ENCODE measurements at regions not wholly inside any gene's neighbourhood (a gene's known extent, or its start where the extent isn't known, plus 50 kb on each side); places are given as distances from the start of the nearest gene placed in this dataset.

DNA sequence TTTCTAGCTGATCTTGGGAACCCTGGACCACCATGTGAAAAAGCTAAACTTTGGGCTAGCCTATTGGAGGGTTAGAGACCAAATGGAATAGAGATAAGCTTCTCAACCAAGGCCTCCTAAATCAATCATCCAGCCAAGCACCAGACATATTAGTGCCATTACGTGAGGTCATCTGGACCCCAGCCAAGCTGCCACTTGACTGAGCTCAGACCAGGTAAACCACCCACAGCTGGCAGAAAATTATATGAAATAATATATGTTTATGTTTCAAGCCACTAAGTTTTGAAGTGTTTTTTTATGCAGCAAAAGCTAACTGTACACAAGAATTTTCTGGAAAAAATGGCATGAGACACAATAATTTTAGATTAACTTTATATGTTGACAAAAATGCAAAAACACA is 82.6 kb upstream of the PCGF5 start:
- DNase-seq (ENCODE audit: low spot score): no peak

DNA sequence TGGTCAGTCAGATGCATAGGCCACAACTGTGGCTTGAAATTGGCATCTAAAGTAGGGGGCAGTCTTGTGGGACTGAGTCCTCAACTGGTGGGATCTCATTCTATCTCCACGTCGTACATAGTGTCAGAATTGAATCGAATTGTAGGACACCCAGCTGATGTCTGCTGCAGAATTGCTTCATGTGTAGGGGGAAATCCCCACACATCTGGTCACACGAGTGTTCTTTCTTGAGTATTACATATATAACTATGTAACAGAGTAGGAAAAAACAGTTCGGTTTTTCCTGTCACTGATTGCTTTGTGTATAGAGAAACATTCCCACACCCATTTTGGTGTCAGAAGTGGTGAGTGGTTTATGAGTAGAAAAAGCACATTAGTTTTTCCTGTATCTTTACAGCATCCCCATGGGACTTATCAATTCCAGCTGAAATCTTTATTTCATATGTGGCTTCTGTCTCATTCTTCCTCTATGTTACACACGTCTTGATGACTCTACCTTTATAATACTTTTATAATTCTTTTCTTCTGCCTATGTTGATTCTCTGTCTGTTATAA is 79.4 kb upstream of the PCGF5 start:
- no peak for DNase-seq (ENCODE audit: low spot score)

DNA sequence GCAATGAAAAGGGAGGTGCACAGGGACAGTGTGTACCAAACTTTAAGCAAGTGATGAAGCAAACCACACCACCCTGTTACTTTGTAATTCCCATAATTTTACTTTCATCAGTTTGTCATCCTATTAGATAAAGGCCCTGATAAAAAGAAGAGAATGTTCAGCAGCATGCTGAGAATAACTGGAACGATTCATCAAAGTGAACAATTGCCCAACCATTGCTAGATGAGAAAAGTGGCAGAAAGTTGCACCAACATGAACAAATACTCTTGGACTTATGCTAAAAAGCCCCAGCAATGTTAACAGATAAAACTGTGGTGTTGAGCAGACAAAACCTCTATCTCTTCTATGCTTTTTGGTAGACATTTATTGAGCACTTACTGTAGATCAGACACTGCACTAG is 75.5 kb upstream of the PCGF5 start:
- DNase-seq (ENCODE audit: low spot score): no peak

DNA sequence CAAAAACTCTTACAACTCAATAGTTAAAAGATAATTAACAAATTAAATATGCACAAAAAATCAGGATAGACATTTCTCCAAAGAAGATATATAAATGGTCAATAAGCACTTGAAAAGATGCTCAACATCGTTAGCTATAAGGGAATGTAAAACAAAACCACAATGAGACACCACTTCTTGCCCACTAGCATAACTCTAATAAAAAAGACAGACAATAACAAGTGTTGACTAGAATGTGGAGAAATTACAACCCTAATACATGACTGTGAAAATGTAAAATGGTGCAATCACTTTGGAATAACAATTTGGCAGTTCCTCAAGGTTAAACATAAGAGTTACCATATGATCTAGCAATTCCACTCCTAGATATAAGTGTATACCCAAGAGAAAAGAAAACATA is 74.3 kb upstream of the PCGF5 start:
- no peak for DNase-seq (ENCODE audit: low spot score)

DNA sequence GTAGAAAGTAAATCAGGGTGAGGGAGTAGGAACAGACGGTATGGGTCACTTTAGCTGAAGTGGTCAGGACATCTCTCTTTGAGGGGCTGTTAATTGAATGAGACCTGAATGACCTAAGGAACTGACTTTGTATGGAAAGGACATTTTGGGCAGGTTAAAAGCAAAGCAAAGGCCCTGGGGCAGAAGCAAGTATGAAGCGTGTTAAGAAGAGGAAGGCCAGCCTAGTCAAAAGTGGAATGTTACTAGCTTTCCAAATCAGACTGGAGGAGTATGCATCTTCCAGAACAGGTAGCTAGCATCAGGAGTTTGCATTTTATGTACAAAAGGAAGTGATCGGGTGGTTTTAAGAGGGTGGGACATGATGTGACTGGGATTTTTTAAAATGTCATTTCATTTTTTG is 70.9 kb upstream of the PCGF5 start:
- DNase-seq (ENCODE audit: low spot score): no peak

DNA sequence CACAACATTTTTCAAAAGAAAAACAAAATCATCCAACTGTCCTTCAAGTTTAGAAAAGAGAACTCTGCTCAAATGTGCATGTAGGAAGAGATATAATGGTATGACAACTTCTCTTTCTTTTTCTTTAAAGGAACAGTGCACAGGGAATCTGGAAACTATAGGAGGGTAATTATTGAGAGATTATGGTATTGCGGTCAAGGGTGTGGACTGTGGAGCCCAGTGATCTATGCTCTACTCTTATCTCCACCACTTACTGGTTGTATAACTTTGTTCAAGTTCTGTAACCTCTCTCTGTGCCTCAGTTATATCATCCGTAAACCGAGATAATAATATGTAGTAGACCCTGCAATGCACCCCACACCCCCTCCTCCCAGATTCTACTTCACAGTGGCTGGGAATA is 69.8 kb upstream of the PCGF5 start:
- DNase-seq (ENCODE audit: low spot score): no peak

DNA sequence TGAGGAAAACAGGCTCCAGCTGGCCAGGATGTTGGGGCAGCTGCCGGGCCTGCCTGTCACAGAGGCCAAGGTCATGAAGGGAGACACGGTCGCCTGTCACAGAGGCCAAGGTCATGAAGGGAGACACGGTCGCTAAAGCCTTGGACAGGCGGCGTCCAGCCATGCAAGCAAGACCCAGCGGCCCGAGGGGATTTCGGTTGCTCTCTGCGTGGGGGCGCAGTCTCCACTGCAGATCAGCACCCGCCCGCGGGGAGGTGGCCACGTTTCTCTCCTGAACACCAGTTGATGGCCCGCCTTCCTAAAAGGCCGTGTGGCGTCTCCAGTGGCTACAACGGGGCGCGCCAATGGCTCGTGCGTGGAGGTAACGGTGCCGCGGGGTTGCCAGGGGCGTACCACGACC is 67.0 kb upstream of the PCGF5 start:
- no peak for DNase-seq (ENCODE audit: low spot score)

DNA sequence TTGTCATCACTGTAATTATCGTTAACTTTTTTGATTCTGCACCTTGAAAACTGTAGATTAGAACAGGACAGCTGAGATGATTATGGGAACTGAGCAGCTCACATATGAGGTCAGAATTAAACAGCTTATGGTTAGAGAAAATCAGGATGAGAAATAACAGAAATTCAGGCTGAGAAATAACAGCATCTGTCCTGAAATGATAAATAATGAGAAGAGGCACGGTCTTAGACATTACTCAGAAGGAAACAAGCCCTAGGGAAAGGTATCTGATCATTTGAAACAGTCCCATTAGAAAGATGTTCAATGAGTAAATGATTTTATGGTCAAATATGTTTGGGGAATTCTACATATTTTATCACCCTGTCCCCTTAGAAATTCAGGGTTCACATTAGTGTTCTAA is 65.6 kb upstream of the PCGF5 start:
- DNase-seq (ENCODE audit: low spot score): no peak

DNA sequence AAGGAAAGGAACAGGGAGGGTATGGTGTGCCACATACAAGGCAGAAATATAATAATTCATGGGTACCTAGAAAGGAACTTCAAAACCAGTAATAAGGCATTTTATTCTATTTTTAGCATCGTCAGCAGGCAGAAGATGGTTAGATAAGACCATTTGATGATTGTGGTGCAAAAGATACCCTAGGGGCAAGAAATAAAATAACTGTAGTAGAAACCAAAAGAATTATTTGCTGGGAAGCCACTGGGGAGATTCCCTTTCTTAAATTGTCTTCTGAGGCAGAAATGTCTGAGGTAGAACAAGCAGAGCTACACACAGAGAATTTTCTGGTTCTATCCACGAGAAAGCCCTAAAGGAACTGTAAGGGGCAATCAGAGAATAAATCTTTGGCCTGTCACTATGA is 64.3 kb upstream of the PCGF5 start:
- no peak for DNase-seq (ENCODE audit: low spot score)

DNA sequence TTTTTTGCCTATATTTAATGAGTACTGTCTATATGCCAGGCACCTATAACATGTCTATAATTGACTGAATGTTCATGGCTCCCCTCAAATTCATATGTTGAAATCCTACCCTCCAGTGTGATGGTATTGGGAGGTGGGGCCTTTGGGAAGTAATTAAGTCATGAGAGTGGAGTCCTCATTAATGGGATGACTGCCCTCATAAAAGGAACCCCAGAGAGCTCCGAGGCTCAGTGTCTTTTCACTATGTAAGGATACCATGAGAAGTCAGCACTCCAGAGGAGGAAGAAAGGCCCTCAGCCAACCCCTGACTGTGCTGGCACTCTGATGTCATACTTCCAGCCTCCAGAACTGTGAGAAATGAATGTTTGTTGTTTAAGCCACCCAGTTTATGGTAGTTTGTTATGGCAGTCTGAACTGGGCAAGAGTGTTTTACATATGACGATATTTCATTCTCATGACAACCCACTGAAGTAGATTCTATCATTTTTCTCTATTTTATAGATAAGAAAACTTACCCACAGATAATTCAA is 61.1 kb upstream of the PCGF5 start:
- peak; percentile 7 for DNase-seq (ENCODE audit: low spot score)

DNA sequence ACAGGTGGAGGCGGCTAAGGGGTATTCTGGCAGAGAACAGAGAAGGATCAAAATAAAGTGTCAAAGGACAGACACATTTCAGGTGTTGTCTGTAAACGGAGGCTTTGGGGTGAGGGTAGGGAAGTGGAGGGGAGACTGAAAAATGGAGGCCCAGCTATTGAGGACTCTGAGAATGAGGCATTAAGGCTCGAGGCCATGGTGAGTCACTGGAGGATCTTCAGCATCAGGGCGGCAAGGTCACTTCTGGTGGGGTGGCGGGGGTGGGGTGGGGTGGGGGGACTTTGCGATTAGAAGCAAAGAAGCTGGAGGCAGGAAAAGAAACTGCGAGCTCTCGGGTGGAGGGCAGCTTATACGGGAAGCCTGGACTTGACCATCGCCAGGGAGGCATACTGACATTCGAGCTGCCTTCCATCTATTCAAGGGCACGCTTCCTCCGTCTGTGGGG is 58.4 kb upstream of the PCGF5 start:
- peak; percentile 17 for DNase-seq (ENCODE audit: low spot score)

DNA sequence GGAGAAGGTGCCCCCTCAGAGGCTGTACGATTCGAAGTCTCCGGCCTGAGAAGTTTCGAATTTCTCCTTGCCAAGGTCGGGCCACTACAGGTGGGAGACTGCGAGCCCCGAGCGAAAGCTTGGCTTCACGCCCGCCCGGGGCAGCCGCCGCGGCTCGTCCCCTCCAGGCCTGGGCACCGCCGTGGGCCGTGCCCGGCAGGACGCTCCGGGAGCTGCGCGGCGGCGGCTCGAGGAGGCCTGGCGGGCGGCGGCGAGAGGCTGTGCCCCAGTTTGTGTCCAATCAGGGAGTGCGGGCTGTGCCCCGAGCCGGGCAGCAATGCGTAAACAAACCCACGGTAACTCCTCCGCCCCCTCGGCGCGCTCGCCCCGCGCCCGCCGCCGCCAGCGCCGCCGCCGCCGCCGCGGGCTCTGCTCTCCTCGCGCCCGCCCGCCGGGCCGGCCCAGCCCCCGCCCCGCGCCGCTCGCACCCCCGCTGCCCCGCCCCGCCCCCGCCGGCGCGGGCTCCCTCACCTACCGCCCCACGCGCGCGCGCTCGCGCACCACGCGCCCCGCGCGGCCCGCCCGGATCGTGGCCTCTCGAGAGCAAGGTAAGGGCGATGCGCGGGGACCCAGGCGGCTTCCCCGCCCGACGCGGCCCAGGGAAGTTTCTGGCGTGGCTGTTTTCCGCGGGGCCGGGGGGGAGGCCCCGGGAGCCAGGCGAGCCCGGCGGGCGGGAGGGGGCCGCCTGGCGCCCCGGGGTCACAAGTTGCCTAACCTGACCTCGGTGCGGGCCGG is 57.8 kb upstream of the PCGF5 start:
- DNase-seq (ENCODE audit: low spot score): peak; percentile 86

DNA sequence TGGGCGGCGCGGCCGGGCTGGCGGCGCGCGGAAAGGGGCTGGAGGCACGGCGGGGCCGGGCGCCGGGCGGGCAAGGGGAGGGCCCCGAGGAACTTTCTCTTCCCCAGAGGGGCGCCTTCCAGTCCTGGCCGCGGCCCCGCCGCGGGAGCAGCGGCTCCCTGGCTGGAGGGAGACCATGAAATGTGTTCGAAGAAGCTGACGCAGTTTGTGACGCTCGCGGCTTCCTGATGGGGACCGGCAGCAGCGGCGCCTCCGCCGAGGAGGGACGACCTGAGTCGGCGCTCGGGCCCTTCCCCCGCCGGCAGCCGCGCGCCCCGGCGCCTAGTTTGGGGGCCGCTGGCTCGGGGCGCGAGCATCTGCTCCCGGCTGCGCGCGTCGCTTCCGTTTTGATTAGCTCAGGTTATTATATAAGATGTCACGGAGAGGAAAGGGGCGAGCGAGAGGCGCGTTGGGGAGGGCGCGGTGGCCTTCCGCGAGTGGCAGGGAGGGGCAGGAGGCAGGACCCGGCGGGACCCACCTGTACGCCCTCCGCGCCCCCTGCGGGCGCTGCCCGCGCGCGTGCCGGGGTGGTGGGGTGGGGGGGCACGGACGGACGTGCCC is 57.1 kb upstream of the PCGF5 start:
- DNase-seq (ENCODE audit: low spot score): peak; percentile 72

DNA sequence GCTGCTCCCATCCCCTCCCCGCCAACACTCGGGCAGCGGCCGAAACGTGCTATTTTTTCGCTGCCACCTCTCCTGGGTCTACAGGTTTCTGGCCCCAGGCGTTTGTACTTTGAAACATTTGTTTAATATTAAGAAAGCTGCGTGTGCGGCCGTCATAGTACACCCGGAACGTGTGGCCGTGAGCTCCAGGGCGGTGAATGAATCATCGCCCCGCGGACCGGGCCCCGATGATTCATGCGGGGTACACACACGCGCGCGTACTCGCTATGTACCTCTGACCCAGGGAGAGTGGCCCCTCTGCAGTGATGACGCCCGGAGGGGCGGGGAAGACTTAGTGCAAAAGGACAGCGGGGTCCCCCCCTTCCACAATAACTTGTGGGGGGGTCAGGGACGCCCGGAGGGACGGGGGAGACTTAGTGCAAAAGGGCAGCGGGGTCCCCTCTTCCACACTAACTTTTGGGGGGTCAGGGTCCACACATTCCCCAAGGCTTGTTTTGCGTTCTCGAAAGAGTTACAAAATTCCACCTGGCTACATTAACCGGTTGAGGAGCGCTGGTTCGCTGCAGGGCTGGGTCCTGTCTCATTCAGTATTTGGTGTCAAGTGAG is 56.5 kb upstream of the PCGF5 start:
- DNase-seq (ENCODE audit: low spot score): peak; percentile 46

DNA sequence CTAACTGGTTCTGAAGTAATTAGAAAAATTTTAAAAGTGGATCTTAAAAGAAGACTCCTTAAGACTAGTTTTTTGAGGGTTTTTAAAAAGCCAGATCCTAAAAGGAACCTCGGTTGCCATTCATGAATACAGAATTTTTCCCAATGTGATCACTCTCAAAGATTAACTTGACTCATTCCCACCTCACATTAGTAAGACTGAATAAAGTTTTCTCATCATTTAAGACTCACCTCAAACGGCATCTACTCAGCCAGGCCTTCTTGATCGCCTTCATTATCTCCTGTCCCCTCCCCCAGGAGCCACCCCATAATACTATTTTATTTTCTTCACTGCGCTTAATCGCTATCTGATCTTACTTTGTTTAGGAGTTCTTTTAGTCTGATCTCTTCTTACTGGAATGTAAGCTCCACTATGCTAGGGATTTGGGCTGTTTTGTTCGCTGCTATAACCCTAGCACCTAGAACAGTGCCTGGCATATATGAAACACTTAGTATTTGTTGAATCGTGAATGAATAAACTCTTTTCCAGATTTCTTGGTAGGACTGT is 55.9 kb upstream of the PCGF5 start:
- no peak for DNase-seq (ENCODE audit: low spot score)

DNA sequence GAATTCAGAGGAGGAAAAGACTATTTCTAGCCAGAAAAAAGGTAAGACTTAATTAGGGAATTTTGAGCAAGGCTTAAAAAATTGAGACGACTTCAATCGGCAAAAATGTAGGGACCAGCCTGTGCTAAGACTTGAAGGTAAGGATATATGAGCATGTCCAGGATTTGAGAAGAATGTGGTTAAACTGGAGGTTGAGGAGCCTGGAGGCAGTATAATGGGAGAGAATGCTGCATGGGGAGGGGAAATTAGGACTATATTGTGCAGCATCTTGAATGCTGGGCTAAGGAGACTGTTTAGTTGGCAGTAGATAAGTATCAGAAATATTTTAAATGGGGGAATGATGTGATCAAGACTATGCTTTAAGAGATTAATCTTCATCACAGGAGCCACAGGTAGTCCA is 53.1 kb upstream of the PCGF5 start:
- DNase-seq (ENCODE audit: low spot score): no peak

DNA sequence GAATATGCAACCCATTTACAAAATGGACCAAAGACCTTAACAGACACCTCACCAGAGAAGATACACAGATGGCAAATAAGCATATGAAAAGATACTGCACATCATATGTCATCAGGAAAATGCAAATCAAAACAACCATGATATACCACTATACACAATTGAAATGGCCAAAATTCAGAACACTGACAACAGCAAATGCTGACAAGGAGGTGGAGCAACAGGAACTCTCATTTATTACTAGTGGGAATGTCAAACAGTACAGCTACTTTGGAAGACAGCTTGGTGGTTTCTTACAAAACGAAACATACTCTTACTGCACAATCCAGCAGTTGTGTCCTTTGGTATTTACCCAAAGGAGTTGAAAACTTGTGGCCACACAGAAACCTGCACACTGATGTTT is 50.0 kb upstream of the PCGF5 start:
- DNase-seq (ENCODE audit: low spot score): no peak
